ENCODE measurements at regions not wholly inside any gene's neighbourhood (a gene's known extent, or its start where the extent isn't known, plus 50 kb on each side); places are given as distances from the start of the nearest gene placed in this dataset.
"Not testable (repeated sequence)": the region's sequence is repeated elsewhere in the genome, so short reads cannot be mapped to it uniquely, and the experiment has no call there.

GRCh38 chr13:75180805-75181455, 301.0 kb downstream of the TBC1D4 start:
- FAIRE-seq (no peak), DNase-seq (ENCODE audit: low spot score) (no peak)

GRCh38 chr13:75178436-75178835, 303.5 kb downstream of the TBC1D4 start:
- FAIRE-seq = no peak
- DNase-seq (ENCODE audit: low spot score) = no peak

GRCh38 chr13:75175575-75175974, 306.4 kb downstream of the TBC1D4 start:
- FAIRE-seq = no peak
- no peak for DNase-seq (ENCODE audit: low spot score)

- FAIRE-seq; DNase-seq (ENCODE audit: low spot score): not testable (repeated sequence)
These were observed 306.9 kb downstream of the TBC1D4 start for GRCh38 chr13:75175097-75175496.

- FAIRE-seq (no peak), DNase-seq (ENCODE audit: low spot score) (no peak)
These were observed 307.5 kb downstream of the TBC1D4 start for GRCh38 chr13:75174481-75174880.

- DNase-seq (ENCODE audit: low spot score) (no peak), FAIRE-seq (no peak)
These were observed 308.3 kb downstream of the TBC1D4 start for GRCh38 chr13:75173457-75174356.

- DNase-seq (ENCODE audit: low spot score) (no peak), FAIRE-seq (no peak)
These were observed 311.7 kb downstream of the TBC1D4 start for GRCh38 chr13:75170311-75170710.

- DNase-seq (ENCODE audit: low spot score) (no peak), FAIRE-seq (no peak)
These were observed 316.3 kb downstream of the TBC1D4 start for GRCh38 chr13:75165543-75166230.

- FAIRE-seq (no peak), DNase-seq (ENCODE audit: low spot score) (no peak)
These were observed 320.2 kb downstream of the TBC1D4 start for GRCh38 chr13:75161804-75162203.

GRCh38 chr13:75160984-75161383, 321.0 kb downstream of the TBC1D4 start:
- no peak for FAIRE-seq

GRCh38 chr13:75154331-75154730, 327.6 kb downstream of the TBC1D4 start:
- DNase-seq (ENCODE audit: low spot score) (no peak), FAIRE-seq (no peak)

More at GRCh38 chr13:75160984-75161383, 321.0 kb downstream of the TBC1D4 start:
- no peak for DNase-seq (ENCODE audit: low spot score)

- no peak for FAIRE-seq
- no peak for DNase-seq (ENCODE audit: low spot score)
These were observed 328.1 kb downstream of the TBC1D4 start for GRCh38 chr13:75153834-75154233.

GRCh38 chr13:75153386-75153785, 328.6 kb downstream of the TBC1D4 start:
- FAIRE-seq (no peak), DNase-seq (ENCODE audit: low spot score) (no peak)

GRCh38 chr13:75151081-75151643, 330.8 kb downstream of the TBC1D4 start:
- DNase-seq (ENCODE audit: low spot score) (peak; percentile 10), FAIRE-seq (no peak)

GRCh38 chr13:75149776-75150175, 332.2 kb downstream of the TBC1D4 start:
- DNase-seq (ENCODE audit: low spot score) = no peak
- FAIRE-seq = no peak

GRCh38 chr13:75147946-75148345, 334.0 kb downstream of the TBC1D4 start:
- no peak for DNase-seq (ENCODE audit: low spot score)
- no peak for FAIRE-seq

GRCh38 chr13:75146436-75146835, 335.5 kb downstream of the TBC1D4 start:
- FAIRE-seq = no peak

GRCh38 chr13:75145927-75146326, 336.0 kb downstream of the TBC1D4 start:
- FAIRE-seq (no peak), DNase-seq (ENCODE audit: low spot score) (no peak)

More at GRCh38 chr13:75146436-75146835, 335.5 kb downstream of the TBC1D4 start:
- DNase-seq (ENCODE audit: low spot score) = no peak

GRCh38 chr13:75139291-75139690, 342.7 kb downstream of the TBC1D4 start:
- FAIRE-seq = no peak
- no peak for DNase-seq (ENCODE audit: low spot score)

GRCh38 chr13:75137911-75138571, 343.9 kb downstream of the TBC1D4 start:
- FAIRE-seq (no peak), DNase-seq (ENCODE audit: low spot score) (no peak)

GRCh38 chr13:75136151-75136550, 345.8 kb downstream of the TBC1D4 start:
- FAIRE-seq = no peak
- peak; percentile 5 for DNase-seq (ENCODE audit: low spot score)

Measured in urothelium cell line (cell line).